MM.1S (cell line): ENCODE measurements at regions not wholly inside any gene's neighbourhood (a gene's known extent, or its start where the extent isn't known, plus 50 kb on each side); places are given as distances from the start of the nearest gene placed in this dataset.

Experiments used
- EZH2 ChIP-seq: fragments of 300-600 bp; sonication (generic); optimal IDR thresholded peaks from 2 replicates; pipeline ENCODE3; 2017; ENCODE audit warnings: low read depth, mild to moderate bottlenecking, antibody characterized with exemption, low read length, mixed read lengths
- EZH2phosphoT487 ChIP-seq: fragments of 300-600 bp; sonication (generic); IDR thresholded peaks from 2 replicates; pipeline ENCODE4 v1.6.1; 2018; ENCODE audit warnings: antibody characterized with exemption, low read length
- TF ChIP-seq, protein P1 (sequence below): fragments of 300-600 bp; sonication (generic); IDR thresholded peaks from 2 replicates; pipeline ENCODE4 v1.5.1; 2016; ENCODE audit warnings: antibody characterized with exemption, low read length, mixed read lengths

DNA sequence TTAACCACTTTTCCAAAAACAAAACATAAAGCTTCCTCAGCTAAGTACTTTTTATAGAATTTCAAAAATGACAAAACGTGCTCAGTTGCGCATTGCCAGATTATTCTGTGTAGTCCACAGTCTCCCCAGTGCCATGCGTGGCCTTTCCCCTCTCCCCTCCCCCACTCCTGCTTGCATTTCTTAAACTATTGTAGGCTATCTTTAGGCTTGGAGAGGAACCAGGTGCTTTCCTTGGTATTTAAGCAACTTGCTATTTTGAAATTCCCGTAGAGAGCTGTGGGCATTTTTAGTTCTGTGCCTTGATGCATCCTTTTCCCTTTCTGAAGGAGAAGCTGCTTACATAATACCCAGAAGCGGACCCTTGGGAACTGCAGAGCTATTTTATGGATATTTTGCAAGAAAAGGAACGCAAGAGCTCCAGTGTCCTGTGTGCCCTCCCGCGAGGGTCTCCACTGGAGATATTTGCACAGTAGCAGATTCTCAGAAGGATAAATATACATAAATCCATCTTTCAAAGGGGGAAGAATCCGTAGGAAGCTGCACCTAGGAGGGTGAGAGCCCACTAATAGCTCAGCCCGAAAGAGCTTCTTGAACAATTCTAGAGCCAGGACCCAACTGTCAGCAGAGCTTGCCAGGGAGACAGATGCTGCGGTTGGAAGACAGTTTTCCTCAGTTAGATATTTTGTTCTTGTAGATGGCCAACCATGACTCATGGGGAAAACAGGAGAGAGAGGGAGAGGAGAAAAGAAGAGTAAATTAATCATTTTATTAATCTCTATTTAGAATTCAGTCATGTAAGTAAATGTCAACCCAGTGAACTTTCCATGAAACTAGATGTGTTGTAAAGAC lies 1298.3 kb upstream of the WWC1 start:
- TF ChIP-seq EZH2phosphoT487, result no peak
- TF ChIP-seq, protein P1, sequence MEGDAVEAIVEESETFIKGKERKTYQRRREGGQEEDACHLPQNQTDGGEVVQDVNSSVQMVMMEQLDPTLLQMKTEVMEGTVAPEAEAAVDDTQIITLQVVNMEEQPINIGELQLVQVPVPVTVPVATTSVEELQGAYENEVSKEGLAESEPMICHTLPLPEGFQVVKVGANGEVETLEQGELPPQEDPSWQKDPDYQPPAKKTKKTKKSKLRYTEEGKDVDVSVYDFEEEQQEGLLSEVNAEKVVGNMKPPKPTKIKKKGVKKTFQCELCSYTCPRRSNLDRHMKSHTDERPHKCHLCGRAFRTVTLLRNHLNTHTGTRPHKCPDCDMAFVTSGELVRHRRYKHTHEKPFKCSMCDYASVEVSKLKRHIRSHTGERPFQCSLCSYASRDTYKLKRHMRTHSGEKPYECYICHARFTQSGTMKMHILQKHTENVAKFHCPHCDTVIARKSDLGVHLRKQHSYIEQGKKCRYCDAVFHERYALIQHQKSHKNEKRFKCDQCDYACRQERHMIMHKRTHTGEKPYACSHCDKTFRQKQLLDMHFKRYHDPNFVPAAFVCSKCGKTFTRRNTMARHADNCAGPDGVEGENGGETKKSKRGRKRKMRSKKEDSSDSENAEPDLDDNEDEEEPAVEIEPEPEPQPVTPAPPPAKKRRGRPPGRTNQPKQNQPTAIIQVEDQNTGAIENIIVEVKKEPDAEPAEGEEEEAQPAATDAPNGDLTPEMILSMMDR, result no peak
- TF ChIP-seq EZH2, result no peak
